Activated CD8-positive, alpha-beta T cell treated with anti-CD3 and anti-CD28 coated beads, Interleukin-2, amount 10 ng/mL, durations not matched to agents 7 days and 5 days (primary cell): ENCODE measurements at regions not wholly inside any gene's neighbourhood (a gene's known extent, or its start where the extent isn't known, plus 50 kb on each side); places are given as distances from the start of the nearest gene placed in this dataset.

Experiments used
- ATAC-seq: fragments of 150-1000 bp; cut with Tn5 transposase; one replicate; pipeline ENCODE4 v1.10.0; 2021; ENCODE audit warnings: moderate library complexity
- CTCF ChIA-PET: fragments of 350-600 bp; sonication (Branson Sonifier 250); formaldehyde crosslinking; loops from one replicate; lab custom pipeline; 2021; ENCODE audit warnings: antibody characterized with exemption; lab: Charles Lee
- POLR2A ChIA-PET: fragments of 350-600 bp; sonication (Branson Sonifier 250); formaldehyde crosslinking; loops from one replicate; lab custom pipeline; 2021; ENCODE audit warnings: antibody characterized with exemption; lab: Charles Lee
- DNase-seq: peaks from one replicate; pipeline ENCODE4 v3.0.0-alpha.2; 2020
- H3K27ac Mint-ChIP-seq: one replicate; pipeline ENCODE4 v1.8.0; 2021; ENCODE audit warnings: mild to moderate bottlenecking, mixed read lengths
- H3K27me3 Mint-ChIP-seq: one replicate; pipeline ENCODE4 v1.8.0; 2021; ENCODE audit warnings: low read depth, mixed read lengths
- H3K36me3 Mint-ChIP-seq: one replicate; pipeline ENCODE4 v1.8.0; 2021; ENCODE audit warnings: low read depth, mixed read lengths
- H3K4me1 Mint-ChIP-seq: one replicate; pipeline ENCODE4 v1.8.0; 2021; ENCODE audit warnings: low read depth, mixed read lengths
- H3K4me3 Mint-ChIP-seq: one replicate; pipeline ENCODE4 v1.8.0; 2021; ENCODE audit warnings: mild to moderate bottlenecking, mixed read lengths
- H3K9me3 Mint-ChIP-seq: one replicate; pipeline ENCODE4 v1.8.0; 2022; ENCODE audit warnings: mixed read lengths; ENCODE audit not compliant: insufficient read depth

DNA sequence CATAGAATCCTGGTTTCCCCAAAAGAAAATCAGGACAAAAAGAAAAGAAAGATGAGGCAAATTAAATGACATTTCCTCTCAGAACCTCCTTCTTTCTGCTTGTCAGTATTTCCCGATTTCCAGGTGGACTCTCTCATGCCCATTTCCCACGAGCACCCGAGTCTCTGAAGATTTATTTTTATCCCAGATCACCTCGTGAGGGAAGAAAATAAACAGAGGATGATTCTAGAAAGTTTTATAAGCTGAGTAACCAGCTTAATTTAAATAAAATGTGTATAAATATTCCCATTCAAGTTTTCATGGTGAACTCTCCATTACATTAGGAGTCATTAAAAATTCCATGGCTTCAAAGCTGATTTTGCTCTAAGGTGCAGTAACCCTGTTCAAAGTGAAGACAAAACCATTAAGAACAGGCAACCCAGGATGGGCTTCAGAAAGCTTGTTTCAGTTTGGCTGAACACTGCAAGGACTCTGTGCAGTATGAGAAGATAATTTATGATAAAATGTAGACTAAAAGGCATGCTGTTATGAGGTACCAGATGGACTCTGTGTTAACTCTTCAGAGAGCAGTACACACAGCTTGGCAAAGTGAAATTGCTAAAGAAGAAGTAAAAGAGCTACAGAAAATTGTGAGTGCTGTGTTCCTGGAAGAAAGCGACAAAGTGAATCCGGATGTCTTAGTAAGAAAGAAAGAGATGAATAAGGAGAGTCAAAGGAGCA is 521.3 kb upstream of the LRRN3 start:
- no peaks in the 10 kb centered on the region for H3K9me3 Mint-ChIP-seq
- H3K27ac Mint-ChIP-seq: no peak overlapping the region
- ChIA-PET POLR2A (no interaction called here), CTCF (no interaction called here)
- ATAC-seq: no peak
- no peak overlapping the region for H3K4me3 Mint-ChIP-seq
- DNase-seq: no peak
- no peaks in the 10 kb centered on the region for H3K4me1 Mint-ChIP-seq
- no peaks in the 10 kb centered on the region for H3K36me3 Mint-ChIP-seq
- H3K27me3 Mint-ChIP-seq: no peaks in the 10 kb centered on the region

DNA sequence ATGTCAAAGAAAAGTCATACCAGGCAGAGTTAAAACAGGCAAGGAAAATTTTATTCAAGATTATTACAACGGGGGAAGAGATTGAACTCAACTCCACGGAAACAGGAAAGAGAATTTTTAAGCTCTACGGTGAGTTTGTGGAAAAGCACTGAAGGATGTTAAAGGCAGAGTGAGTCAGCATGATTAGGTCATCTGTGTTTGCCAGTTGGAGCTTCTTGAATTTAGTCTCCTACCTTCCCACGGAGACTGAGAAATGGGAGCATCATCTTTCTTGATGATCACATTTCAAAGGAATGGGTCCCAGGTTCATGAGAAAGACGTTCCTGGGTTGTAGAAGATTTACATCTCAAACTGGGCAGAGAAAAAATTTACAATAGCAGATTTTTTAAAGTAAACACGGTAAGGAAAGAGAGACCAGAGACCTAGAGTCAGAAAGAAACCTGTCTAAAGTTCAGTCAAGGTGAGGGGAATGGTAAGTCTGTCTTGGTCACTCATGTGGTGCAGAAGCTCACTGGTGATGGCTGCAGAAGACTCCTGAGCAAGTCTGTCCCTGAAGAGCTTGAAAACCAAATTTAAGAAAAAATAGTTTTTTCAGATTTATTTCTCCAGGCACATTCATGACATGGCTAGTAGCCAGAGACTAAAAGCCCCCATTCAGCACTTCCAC is 516.9 kb upstream of the LRRN3 start:
- ATAC-seq (no peak), DNase-seq (no peak)
- H3K36me3 Mint-ChIP-seq: no peaks in the 10 kb centered on the region
- H3K4me1 Mint-ChIP-seq: no peaks in the 10 kb centered on the region
- ChIA-PET POLR2A (no interaction called here), CTCF (interaction anchor here (1.2 kb wide), 1 partner anchor 12 kb away, joined by 3 read pairs; no protein-coding TSS in a partner anchor)
- no peaks in the 10 kb centered on the region for H3K9me3 Mint-ChIP-seq
- H3K27ac Mint-ChIP-seq: no peak overlapping the region
- H3K27me3 Mint-ChIP-seq: no peaks in the 10 kb centered on the region
- H3K4me3 Mint-ChIP-seq: no peak overlapping the region

DNA sequence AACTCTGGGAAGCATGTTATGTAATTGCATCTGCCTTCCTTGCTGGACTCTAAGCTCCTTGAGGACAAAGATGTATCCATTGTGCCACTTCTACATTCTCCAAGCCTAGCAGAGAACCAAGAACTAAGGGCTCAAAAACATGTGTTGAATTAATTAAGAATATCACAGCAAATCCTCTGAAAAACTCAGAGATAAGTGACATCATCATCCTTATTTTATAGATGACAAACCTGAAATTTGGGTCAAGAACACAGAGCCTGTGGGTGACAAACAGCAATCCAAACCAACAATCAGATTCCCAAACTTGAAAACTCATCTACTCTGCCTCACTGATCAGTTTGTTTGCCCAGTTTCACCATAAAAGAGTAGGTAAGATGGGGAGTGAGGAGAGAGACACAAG is 503.6 kb upstream of the LRRN3 start:
- Mint-ChIP-seq H3K27me3 (no peaks in the 10 kb centered on the region), H3K27ac (no peak overlapping the region), H3K36me3 (no peaks in the 10 kb centered on the region), H3K4me3 (no peak overlapping the region), H3K9me3 (peaks cover 4% of the 10 kb centered on the region), H3K4me1 (no peaks in the 10 kb centered on the region)
- ATAC-seq (no peak), DNase-seq (no peak)
- CTCF ChIA-PET: no interaction called here
- POLR2A ChIA-PET: no interaction called here

DNA sequence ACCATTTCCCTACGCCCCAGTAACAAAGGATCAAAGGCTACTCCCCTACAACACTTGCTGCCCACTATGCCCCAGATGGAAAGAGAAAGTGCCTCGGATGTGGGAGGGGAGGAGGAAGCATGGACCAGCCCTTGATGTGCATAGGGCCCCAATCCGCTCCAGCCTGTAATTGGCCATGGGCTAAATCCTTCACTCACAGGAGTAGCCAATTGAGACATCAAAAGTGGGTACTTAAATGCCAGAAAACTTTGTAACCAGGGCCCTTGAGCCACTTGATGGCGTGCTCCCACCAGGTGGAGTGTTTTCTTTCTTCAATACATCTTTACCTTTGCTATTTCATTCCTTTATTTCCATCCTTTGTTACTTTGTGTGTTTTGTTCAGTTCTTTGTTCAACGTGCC is 500.5 kb upstream of the LRRN3 start:
- Mint-ChIP-seq H3K4me1 (no peaks in the 10 kb centered on the region), H3K27ac (no peak overlapping the region), H3K9me3 (no peaks in the 10 kb centered on the region), H3K27me3 (no peaks in the 10 kb centered on the region), H3K4me3 (no peak overlapping the region), H3K36me3 (no peaks in the 10 kb centered on the region)
- ATAC-seq (no peak), DNase-seq (peak; percentile 31)
- POLR2A ChIA-PET: no interaction called here
- CTCF ChIA-PET: interaction anchor here (2.7 kb wide), 1 partner anchor 509 kb away, joined by 14 read pairs; no protein-coding TSS in a partner anchor

DNA sequence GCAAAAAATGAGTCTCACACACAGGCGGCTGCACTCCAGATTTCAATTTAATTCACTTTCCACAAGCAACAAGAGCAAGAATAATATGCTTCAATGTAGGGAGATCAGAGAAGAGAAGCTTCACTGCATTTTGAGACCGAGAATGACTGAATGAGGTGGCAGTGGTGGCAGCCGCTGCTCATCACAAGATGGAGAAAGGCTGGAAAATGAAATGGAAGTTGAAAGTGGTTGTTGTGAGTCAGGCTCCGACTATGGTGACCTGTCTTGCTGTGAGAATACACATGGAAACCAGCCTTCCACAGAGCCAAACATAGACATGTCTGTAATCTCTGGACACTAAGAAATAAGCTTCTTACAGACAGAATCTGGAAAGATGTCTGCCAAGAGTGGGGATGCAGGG is 499.6 kb upstream of the LRRN3 start:
- Mint-ChIP-seq H3K27me3 (no peaks in the 10 kb centered on the region), H3K9me3 (no peaks in the 10 kb centered on the region), H3K27ac (no peak overlapping the region), H3K4me3 (no peak overlapping the region), H3K4me1 (peaks cover 8% of the 10 kb centered on the region), H3K36me3 (no peaks in the 10 kb centered on the region)
- ChIA-PET POLR2A (no interaction called here), CTCF (interaction anchor here (0.6 to 2.7 kb wide), 2 partner anchors 508 to 518 kb away, joined by 3 to 14 read pairs; no protein-coding TSS in a partner anchor)
- no peak for DNase-seq
- ATAC-seq: no peak

DNA sequence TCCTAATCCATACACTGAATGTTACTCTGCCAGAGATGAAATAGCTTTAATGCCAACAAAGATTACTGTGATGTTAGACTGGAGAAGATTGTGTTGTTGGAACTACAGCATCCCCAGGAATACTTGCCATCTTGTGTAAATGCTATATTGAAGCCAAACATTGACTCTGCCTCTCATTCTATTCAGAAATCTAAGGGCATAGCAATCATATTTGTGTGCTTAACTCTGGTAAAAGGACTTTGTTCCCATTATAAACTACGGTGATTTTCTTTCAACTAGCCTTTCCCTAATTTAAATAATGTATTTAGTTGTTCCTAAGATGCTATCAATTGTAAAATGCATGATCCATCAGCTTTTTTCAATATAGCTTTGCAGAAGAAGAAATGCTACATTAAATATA is 498.4 kb upstream of the LRRN3 start:
- CTCF ChIA-PET: no interaction called here
- DNase-seq: no peak
- Mint-ChIP-seq H3K9me3 (no peaks in the 10 kb centered on the region), H3K4me3 (no peak overlapping the region), H3K27ac (no peak overlapping the region), H3K27me3 (no peaks in the 10 kb centered on the region), H3K4me1 (peaks cover 8% of the 10 kb centered on the region), H3K36me3 (no peaks in the 10 kb centered on the region)
- ATAC-seq: no peak
- POLR2A ChIA-PET: no interaction called here

DNA sequence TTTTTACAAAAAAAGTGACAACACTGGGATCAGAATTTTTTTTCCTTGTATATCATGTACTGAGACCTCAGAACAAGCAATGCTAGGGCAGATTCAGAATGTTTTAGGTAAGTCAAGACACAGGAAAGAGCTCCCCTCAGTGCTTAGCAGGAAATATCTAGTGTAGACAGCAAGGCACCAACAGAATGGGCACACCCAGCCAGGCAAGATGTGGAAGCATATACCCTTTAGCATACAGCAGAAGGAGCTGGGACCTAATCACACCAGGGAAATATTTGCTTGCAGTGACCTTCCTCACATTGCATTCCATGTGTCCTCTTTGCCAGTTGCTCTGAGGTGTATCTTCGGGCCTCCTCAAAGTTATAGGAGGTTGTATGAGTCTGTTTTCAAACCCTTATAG is 497.6 kb upstream of the LRRN3 start:
- no peaks in the 10 kb centered on the region for H3K27me3 Mint-ChIP-seq
- ATAC-seq: no peak
- no peaks in the 10 kb centered on the region for H3K36me3 Mint-ChIP-seq
- no peak overlapping the region for H3K27ac Mint-ChIP-seq
- H3K9me3 Mint-ChIP-seq: no peaks in the 10 kb centered on the region
- peaks cover 8% of the 10 kb centered on the region for H3K4me1 Mint-ChIP-seq
- POLR2A ChIA-PET: no interaction called here
- DNase-seq: no peak
- CTCF ChIA-PET: no interaction called here
- H3K4me3 Mint-ChIP-seq: no peak overlapping the region

DNA sequence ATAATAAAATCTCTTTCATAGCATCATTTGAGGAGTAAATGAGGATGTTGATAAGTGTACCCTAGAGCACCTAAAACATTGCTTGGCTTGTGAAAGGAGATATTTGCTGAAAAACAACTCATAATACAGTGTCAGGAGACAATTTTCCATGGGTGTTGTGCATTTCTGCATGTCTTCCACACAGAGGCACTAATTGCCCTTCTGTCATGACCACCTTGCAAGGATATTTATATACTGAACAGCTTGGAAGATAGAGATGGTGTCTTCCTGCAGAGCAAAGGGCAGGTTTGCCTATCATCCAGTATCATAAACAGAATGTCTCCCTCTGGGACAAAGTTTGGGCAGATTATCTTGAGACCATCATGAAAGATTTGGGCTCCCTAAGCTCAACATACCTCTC is 495.2 kb upstream of the LRRN3 start:
- H3K36me3 Mint-ChIP-seq: no peaks in the 10 kb centered on the region
- POLR2A ChIA-PET: interaction anchor here (0.8 kb wide), 1 partner anchor 525 kb away, joined by 3 read pairs; no protein-coding TSS in a partner anchor
- no peak overlapping the region for H3K27ac Mint-ChIP-seq
- DNase-seq (peak; percentile 26), ATAC-seq (no peak)
- no peaks in the 10 kb centered on the region for H3K27me3 Mint-ChIP-seq
- no peak overlapping the region for H3K4me3 Mint-ChIP-seq
- peaks cover 11% of the 10 kb centered on the region for H3K4me1 Mint-ChIP-seq
- H3K9me3 Mint-ChIP-seq: no peaks in the 10 kb centered on the region
- CTCF ChIA-PET: interaction anchor here (1.1 to 1.6 kb wide), 6 partner anchors 24 to 503 kb away, joined by 3 to 9 read pairs (median 4); no protein-coding TSS in a partner anchor

DNA sequence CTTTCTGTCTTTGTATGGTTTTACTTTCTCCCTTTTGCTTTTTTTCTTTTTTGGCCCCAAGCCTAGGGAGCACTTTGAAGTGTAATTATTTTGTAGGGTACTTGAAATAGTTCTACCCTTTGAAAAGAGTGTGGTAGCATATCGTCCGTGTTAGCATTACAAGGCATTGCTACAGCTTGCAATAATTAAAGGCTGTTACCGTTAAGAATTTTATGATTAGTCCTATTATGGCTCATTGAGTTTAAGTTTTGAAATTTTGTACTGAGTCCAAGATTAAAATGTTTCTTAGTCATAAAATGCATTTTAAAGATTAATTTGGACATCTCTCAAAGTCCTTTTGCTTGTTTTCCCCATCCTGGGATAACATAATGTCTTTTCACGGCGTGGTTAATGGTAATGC is 490.0 kb upstream of the LRRN3 start:
- H3K4me1 Mint-ChIP-seq: peaks cover 7% of the 10 kb centered on the region
- ATAC-seq: no peak
- H3K36me3 Mint-ChIP-seq: no peaks in the 10 kb centered on the region
- H3K4me3 Mint-ChIP-seq: no peak overlapping the region
- DNase-seq: no peak
- ChIA-PET CTCF (no interaction called here), POLR2A (no interaction called here)
- H3K9me3 Mint-ChIP-seq: no peaks in the 10 kb centered on the region
- no peaks in the 10 kb centered on the region for H3K27me3 Mint-ChIP-seq
- no peak overlapping the region for H3K27ac Mint-ChIP-seq

DNA sequence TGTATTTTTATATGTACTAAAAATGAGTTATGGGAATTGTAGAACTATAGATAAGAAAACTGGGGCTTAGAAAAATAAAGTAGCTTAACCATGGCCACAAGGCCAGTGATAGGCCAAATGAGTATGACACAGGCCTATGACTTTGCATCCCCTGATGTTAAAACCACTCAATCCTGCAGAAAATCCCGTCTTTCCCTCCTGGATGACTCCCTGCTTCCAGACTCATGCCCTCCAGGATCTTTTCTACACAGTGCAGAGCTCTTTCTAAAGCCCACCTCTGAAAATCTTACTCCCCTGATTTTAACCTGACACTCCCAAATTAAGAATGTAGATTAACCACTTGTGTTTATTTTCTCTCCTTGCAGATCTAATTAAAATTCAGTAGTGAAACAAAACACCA is 489.2 kb upstream of the LRRN3 start:
- ChIA-PET CTCF (no interaction called here), POLR2A (no interaction called here)
- Mint-ChIP-seq H3K27ac (no peak overlapping the region), H3K4me3 (no peak overlapping the region), H3K27me3 (no peaks in the 10 kb centered on the region), H3K36me3 (peaks cover under 1% of the 10 kb centered on the region), H3K9me3 (peaks cover 3% of the 10 kb centered on the region), H3K4me1 (peaks cover 4% of the 10 kb centered on the region)
- ATAC-seq: no peak
- no peak for DNase-seq

DNA sequence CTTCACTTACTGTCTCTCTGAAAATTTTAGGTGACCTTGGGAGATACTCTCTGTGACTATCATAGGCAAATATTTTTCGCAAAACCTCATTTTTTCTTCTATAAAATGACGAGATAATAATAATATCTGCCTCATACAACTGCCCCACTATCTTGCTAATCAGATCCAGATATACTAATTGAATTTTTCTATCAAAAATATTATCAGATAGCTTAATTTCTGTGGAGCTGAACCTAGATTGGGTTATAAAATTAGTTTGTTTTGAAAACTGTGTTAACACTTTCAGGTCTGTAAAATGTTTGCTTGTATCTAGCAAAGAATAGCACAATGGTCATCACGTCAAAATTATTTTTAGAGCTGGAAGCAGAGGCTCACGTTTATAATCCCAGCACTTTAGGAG is 486.7 kb upstream of the LRRN3 start:
- H3K4me1 Mint-ChIP-seq: peaks cover 12% of the 10 kb centered on the region
- no peak overlapping the region for H3K27ac Mint-ChIP-seq
- H3K9me3 Mint-ChIP-seq: peaks cover 6% of the 10 kb centered on the region
- H3K27me3 Mint-ChIP-seq: no peaks in the 10 kb centered on the region
- ATAC-seq (no peak), DNase-seq (no peak)
- POLR2A ChIA-PET: no interaction called here
- CTCF ChIA-PET: no interaction called here
- H3K36me3 Mint-ChIP-seq: peaks cover 3% of the 10 kb centered on the region
- H3K4me3 Mint-ChIP-seq: no peak overlapping the region

DNA sequence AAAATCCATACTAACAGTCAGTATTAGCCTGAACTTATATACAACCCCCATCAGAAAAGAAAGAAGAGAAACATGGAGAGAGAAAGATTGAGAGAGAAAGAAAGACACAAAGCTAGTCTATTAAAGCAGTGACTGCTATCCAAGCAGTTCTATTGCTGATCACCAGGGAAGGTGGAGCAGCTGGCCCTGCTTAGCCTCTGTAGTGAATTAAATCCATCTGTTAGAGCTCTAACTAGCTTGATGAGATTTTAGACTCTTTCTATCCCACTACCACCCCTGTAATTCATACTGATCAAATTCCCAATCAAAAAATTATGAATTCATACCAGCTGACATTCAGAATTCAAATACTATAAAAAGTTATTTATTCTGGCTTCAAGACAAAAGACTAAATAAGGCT is 486.0 kb upstream of the LRRN3 start:
- H3K4me3 Mint-ChIP-seq: no peak overlapping the region
- H3K36me3 Mint-ChIP-seq: peaks cover 3% of the 10 kb centered on the region
- no peak overlapping the region for H3K27ac Mint-ChIP-seq
- no peak for ATAC-seq
- peaks cover 9% of the 10 kb centered on the region for H3K4me1 Mint-ChIP-seq
- ChIA-PET POLR2A (no interaction called here), CTCF (no interaction called here)
- H3K27me3 Mint-ChIP-seq: no peaks in the 10 kb centered on the region
- DNase-seq: no peak
- H3K9me3 Mint-ChIP-seq: peaks cover 6% of the 10 kb centered on the region
